Middle frontal gyrus (tissue), 1 donor: ENCODE measurements at regions not wholly inside any gene's neighbourhood (a gene's known extent, or its start where the extent isn't known, plus 50 kb on each side); places are given as distances from the start of the nearest gene placed in this dataset.

Experiments used
- DNase-seq: peaks from one replicate; pipeline ENCODE4 v3.0.0-alpha.2; 2015; ENCODE audit warnings: low spot score; ENCODE audit errors: extremely low spot score

GRCh38 chr2:118340103-118340502, 251.8 kb downstream of the INSIG2 start:
- no peak for DNase-seq

DNA sequence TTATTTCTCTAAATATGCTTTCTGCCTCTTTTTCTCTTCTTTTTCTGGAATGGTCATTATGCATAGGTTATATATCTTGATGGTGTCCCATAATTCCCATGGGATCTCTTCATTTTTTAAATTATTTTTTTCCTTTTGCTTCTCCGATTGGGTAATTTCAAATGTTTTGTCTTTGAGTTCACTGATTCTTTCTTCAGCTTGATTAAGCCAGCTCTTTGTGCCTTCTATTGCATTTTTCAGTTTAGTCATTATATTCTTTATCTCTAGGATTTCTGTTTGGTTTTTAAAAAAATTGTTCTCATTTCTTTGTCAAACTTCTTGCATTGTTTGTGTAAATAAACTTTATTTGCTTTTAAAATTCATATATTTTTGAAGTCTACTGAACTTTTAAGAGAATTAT, 251.1 kb downstream of the INSIG2 start:
- no peak for DNase-seq

GRCh38 chr2:118333664-118334063, 245.4 kb downstream of the INSIG2 start:
- no peak for DNase-seq

- no peak for DNase-seq
These were observed 237.2 kb downstream of the INSIG2 start for GRCh38 chr2:118325321-118325955.

GRCh38 chr2:118322406-118322805, 234.1 kb downstream of the INSIG2 start:
- DNase-seq, result no peak

DNA sequence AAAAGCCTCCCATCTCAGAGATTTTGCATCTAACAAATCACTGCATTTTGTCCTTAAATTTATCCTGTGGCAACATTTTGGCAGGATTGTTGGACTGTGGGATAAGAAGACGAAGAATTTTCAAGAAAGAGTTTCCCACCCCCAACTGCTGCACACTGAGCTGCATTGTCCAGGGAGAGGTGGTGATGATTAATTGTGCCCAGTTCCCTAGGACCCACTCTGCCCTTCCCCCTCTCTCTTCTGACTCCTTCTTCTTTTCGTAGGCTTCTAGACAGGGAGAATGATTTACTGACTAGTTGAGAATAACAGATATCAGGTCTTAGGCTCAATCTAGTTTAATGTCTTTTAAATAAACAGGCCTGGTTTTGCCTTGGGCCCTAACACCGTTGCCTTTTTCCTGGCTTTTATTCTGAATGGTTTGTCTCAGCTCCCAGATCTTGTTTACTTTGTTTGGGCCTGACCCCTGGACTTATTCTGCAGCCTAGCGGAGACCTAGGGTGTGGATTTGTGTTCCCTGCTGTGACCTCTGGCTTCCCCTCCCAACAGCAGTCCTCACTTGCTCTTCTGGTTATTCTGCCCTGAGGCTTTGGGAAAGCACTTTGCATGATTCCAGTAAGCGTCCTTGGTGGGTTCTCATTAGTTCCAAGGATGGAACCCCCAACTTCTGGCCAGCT, 233.3 kb downstream of the INSIG2 start:
- no peak for DNase-seq

DNA sequence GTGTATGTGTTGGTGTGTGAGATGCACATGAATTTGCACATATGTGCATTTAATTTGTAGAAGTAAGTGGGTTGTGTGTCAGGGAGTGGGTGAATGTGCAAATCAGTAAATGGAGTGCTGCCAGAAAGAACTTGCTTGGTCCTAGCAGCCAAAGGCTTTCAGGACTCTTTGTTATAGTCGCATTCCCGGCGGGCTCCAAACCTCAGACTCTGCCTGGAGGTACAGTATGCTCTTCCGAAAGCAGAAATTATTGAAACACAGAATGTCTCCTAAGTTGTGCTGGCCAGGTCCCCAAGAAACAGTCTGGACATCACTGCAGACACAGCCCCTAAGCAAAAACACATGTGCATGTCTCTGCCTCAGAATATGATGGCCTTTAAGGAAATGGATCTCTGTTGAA, 232.4 kb downstream of the INSIG2 start:
- no peak for DNase-seq

DNA sequence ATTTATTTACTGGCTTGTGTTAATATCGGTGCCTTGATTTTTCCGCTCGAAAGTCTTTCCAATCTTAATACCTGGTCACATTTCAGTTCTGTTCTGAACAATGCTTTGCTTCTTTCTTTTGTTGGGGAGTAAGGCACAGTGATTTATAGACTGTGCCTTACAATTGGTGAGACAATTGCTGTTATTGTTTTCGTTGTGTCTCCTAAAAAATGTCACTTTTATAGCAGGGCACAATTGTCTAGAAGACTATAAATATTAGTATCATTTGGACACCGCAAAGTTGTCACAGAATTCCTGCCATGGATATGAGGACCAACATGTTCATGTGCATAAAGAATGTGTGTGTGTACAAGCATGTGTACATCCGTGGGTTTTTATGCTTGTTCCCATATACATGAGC, 231.9 kb downstream of the INSIG2 start:
- DNase-seq, result no peak

- DNase-seq, result no peak
These were observed 231.0 kb downstream of the INSIG2 start for GRCh38 chr2:118319271-118319684.

- DNase-seq, result no peak
These were observed 227.3 kb downstream of the INSIG2 start for GRCh38 chr2:118315606-118316005.

GRCh38 chr2:118312969-118313756, 224.9 kb downstream of the INSIG2 start:
- DNase-seq, result no peak

DNA sequence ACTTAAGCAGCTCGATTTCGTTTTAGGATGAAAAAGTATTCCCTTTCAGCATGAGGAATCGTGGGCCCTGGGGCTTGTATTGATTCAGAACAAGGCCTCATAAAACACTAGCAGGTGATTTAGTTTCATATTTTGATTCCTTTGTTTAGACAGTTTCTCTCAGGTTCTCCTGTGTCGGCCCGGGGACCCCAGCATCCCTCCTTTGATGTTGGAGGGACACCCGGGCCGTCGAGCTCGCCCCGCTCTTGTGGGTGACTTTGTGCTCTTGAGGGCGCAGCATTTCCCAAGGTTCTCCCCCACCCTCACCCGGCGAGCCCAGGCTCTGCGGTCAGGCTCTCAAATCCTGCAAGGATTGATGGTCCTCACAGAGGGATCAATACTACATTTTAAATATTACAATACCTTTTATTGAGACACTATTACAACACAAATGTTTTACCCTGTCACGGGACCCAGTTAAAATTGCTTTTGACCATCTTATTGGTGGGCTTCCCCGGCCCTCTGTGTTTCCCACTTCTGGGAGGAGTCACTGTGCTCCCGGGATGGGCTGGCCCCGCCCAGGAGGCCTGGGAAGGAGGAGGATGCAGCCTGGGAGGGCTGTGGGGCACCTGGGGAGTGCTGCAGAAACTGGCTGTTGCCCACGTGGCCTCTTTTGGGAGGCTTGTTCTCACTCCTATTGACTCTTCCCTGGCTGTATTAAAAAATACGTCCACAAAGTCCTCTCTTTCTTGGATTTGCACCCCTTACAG, 222.6 kb downstream of the INSIG2 start:
- no peak for DNase-seq

GRCh38 chr2:118309946-118310680, 221.8 kb downstream of the INSIG2 start:
- DNase-seq, result peak; percentile 21

DNA sequence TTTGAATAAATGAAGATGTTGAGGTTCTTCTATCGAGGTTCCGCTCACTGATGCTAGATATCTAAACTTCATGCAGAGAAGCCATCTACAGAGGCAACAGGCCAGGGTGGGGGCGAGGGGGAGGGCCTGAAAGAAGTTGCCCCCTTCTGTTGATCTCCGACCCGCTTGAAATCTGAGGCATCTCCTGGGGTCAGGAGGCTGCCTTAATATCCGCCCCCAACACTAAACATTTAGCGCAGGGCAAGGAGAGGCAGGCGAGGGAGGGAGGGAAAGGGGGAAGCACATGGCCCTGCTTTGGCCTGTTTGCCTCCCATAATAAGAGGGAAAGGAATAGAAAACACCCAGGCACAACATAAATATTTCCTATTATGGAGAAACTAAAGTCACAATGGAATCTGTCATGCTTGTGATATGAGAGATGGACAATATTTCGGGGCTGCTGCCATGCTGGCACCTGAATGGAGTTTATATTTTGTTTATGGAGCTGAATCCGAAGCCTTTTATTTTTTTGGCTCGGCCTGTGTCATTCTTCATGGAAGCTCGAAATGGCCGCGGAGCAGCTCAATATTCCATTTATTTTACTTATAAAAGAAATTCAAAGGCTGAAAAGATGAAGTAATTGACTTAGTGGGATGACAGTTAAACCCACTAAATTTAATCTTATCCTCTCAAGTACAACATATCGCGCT, 221.1 kb downstream of the INSIG2 start:
- DNase-seq, result no peak

DNA sequence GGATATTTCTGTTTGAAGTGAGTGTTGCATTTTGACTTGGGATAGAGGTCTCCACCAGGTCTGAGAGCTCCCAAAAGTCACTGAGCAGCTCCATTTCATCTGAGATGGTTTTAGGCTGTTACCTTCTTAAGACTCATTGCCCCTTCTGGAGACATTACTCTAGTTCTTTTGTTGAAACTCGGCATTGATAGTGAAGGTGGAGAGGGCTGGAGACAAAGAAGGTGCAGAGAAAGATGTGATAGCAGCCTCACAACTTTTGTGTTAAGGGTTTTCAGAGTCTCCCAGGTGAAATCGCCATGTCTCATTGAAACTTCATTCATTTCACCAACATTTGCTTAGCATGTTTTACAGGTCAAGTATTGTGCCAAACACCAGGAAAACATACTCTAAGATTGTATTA, 219.6 kb downstream of the INSIG2 start:
- DNase-seq, result no peak

- DNase-seq, result no peak
These were observed 213.0 kb downstream of the INSIG2 start for GRCh38 chr2:118301248-118301647.

DNA sequence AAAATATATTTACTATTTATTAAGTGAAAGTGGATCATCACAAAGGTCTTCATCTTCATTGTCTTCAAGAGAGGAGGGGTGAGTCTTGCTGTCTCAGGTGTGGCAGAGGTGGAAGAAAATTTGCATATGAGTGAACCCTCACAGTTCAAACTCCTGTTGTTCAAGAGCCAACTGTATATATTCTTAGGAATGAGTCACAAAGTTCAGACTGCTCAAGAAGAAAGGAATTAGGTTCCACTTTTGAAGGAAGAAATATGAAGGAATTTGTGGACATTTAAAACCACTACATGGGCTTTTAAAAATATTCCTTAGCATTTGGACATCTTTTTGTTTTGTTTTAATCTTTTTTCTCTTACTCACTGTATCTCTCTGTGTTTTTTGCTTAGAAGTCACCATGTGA, 212.6 kb downstream of the INSIG2 start:
- no peak for DNase-seq

DNA sequence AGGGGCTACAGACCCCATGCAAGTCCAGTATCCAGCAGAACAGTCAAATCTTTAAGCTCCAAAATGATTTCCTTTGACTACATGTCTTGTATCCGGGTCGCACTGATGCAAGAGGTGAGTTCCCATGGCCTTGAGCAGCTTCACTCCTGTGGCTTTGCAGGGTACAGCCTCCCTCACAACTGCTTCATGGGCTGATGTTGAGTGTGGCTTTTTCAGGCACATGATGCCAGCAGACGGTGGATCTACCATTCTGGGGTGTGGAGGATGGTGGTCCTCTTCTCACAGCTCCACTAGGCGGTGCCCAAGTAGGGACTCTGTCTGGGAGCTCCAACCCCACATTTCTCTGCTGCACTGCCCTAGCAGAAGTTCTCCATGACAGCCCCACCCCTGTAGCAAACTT, 208.4 kb downstream of the INSIG2 start:
- no peak for DNase-seq

DNA sequence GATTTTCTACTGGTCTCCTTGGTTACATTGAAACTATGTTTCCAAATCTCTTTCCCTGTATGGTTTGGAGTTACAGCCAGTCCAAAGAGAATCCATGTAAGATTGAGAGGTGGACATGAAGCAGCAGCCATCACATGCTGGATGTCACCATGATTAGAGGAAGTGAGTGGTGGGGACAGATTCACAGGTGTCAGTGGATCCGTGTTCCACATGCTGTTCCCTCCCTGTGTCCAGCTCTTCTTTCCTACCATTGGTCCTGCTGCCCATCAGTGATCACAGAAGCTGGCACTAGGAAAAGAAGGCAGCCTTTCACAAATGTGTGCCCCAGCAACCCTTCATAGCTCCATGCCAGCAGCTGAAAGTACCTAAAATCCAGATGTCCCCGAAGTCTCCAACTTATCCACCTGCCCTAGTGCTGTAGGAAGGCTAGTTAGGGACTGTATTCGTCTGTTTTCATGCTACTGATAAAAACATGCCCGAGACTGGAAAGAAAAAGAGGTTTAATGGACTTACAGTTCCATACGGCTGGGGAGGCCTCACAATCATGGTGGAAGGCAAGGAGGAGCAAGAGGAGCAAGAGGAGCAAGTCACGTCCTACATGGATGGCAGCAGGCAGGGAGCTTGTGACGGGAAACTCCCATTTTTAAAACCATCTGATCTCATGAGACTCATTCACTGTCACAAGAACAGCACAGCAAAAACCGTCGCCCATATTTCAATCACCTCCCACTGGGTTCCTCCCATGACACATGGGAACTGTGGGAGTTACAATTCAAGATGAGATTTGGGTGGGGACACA, 207.5 kb downstream of the INSIG2 start:
- no peak for DNase-seq

- DNase-seq, result no peak
These were observed 205.8 kb downstream of the INSIG2 start for GRCh38 chr2:118294063-118294462.
